ENCODE measurements at regions not wholly inside any gene's neighbourhood (a gene's known extent, or its start where the extent isn't known, plus 50 kb on each side); places are given as distances from the start of the nearest gene placed in this dataset.
"Not testable (repeated sequence)": the region's sequence is repeated elsewhere in the genome, so short reads cannot be mapped to it uniquely, and the experiment has no call there.

DNA sequence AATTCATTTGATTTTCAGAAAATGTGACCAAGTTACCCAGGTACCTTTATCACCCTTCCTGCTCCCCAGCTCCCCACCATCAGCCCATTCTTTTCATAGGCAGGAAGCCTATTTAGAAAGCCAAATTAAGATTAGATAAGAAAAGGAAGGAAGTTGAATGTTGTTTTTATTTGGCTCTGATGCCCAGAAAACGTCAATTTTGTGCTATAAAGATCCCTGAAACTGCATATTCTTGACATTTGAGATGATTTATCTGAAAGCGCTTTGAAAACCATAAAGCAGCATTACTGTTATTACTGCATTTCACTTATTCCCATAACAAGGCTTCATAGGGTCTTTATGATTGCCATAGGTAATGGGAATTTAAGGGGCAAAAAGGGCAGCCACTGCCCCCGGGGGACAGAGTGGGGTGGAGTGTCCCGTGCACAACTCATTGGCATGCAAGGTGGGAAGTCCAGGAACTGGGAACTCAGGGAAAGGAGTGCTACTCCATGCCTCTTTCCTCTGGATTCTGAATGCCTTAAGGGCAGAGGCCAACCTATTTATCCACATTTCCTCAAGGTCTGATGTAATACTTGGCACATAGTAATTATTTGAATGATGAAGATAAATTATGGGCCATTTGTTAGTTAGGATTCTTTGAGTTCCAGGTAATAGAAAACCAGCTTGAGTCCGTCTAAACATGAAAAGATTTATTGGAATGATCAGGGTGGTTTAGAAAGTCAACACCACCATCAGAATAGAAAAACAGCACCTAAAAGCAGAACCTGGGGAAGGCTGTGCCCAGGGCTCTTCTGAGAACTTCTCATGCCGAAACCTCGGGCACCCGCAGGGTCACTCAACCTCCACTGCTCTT, 100.6 kb upstream of the ELMO1 start:
- DNase-seq = no peak

DNA sequence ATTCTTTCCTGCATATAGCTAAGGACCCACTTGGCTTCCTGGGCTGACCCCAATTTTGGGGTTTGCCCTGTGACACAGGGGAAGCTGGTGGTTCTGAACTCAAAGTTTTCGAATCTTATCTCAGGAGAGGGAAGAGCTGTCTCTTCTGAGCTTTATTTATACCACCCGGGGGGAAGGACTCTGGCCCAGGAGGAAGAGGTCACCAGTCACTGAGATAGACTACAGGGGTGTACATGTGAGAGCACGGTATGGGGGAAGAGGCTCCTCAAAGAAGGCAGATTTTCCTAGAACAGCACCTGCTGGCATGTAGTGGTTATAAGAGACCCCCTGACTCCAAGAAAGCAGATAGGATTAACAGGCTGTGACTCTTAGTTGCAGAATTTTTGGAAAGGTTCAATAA, 101.8 kb upstream of the ELMO1 start:
- no peak for DNase-seq

DNA sequence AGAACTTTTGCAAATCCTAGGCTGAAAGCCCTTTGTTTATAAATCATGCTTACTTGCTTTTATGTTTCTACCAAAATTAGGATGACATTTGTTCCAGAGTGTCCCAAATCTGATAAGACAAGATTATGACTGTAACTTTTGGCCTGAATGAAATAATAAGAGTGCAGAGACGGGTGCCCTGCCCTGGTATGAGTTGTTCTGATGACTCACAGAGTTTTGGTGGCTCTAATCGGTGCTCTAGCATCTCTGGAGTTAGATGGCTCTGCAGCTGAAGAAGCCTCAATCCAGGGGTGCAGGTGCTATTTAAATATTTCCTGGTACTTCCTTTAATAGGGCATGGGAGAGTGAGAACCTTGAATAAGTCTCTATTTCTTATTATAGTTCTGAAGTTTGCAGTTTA, 102.2 kb upstream of the ELMO1 start:
- DNase-seq = no peak

DNA sequence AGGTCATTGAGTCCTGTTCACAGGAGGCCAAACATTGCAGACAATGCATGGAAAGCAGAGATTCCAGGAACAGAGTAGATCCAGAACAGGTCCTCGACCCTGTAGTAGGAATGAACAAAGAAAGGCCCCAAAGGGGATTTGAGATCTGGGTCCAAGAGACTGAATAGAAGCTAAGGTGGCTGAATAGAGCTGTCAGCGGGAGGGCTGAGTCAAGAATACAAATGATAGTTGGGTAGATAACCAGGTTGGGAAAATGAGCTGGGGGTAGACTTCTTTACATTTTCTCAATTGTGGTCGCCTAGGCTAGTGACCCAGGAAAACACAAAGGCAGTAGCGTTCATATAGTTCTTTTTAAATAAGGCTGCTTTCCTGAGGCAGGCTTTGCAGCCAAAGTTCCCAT, 103.4 kb upstream of the ELMO1 start:
- DNase-seq = no peak

DNA sequence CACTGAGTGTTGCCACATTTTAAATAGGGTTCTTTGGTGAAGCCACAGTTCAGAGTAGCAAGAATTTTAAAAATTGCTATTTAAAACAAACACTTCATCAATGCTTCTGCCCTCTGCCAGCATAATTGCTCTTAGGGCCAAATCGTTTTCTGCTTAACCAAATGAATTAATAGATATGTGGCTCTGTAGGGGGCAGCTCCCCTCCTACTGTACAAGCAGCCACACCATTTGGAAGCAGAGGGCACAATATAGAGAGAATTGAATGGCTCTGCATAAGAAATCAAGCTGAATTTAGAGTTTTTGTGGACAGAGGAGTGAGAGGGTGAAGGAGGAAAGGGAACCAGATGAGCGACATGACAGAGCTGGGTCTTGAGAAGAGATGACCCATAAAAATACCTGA, 103.8 kb upstream of the ELMO1 start:
- not testable (repeated sequence) for DNase-seq

DNA sequence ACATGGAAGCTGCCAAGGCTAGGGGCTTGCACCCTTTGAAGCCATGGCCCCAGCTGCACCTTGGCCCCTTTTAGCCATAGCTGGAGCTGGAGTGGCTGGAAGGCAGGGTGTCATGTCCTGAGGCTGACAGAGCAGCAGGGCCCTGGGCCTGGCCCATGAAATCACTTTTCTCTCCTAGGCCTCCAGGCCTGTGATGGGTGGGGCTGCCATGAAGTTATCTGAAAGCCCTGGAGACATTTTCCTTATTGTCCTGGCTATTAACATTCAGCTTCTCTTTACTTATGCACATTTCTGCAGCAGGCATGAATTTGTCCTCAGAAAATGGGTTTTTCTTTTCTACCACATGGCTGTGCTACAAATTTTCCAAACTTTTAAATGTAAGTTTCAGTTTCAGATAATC, 106.9 kb upstream of the ELMO1 start:
- no peak for DNase-seq

DNA sequence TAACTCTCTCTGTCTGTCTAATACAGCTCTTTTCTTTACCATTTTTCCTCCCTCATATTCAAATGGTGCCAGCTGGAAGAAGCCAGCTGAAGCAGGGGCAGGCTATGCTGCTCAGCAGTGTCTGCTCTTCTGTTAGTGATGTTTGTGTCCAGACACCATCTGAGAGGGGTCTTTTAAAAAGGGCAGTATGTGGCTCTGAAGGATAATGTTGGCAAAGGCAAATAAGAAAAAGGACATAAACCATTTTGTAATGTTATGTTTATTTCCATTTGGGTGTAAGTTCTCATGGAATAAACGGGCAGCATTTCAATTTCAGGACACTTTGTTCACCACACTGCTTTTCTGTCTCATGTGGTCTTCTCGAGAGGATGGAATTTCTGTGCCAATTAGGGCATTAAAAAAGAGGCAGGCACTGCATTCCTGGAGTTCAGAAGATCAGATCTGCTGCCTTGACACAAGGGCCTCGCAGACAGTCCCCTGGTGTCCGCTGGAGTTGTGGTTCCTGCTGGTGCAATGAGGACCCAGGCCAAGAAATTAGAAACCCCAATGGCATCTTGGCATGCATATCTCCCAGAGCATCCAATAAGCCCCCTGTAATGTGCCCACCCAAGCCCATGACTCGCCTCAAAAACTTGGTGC, 109.0 kb upstream of the ELMO1 start:
- DNase-seq = no peak

DNA sequence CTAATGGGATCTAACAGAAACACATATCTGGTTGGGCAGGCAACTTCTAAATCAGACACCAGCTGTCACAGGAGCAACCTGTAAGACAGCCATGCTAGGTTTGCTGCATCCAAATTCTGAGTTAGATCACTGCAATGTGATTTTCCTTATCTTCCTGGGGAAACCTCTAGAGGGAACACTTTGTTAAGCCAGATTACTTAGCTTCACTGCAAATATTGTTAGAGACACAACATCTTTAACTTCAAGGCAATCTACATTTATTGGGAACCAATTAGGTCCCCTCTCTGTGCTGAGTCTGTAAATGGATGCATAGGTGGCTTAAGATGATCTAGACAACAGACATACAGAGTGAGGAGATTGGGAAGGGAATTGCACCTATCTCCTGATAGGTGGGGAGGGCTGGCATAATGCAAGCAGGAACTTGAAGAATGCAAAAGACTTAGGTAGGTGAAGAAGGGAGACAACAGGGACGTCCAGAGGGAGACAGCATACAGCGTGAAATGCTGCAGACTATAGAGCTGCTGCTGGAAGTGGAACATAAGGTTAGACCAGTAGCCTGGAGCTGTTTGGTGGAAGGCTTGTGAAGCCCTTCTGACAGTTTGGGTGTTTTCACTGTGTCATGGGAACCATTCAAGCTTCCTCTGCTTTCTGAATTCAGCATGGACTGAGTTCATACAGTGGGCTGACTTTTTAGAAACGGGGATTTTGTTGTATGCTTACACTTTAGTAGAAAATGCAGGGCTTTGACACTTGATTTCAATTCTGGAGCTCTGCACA, 109.8 kb upstream of the ELMO1 start:
- DNase-seq = no peak

DNA sequence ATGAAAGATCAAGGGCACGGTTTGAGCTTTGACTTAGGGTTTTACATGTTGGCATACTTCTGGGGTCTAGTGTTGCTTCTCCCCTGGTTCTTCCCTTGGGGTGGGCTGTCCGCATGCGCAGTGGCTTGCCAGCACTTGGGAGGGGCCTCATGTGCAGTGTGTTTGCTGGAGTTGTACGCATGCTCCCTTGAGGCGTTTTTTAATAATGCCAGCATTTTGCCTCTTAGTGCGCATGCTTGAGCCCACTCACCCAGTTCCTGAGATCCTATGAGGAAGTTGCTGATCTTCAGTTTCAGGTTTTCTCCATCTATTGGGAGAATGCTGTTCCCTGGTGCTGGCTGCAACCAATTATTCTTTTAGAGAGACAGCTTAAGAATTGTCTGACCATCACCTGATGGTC, 113.4 kb upstream of the GPR141 start:
- no peak for DNase-seq

DNA sequence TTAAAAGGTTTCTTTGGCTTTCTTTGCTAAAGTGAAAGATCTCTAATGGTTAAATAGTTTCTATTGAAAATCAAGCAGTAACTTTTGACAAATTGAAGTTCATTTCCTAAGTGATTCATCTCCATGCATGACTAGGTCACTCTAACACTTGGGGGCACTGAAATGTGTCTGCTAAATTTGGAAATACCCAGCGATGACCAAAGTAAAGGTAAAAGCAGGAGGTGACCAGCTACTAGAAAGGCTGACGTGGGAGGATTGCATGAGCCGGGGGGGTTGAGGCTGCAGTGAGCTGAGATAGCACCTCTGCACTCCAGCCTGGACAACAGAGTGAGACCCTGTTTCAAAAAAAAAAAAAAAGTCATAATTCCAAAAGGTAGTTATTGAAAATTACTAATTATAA, 111.8 kb upstream of the GPR141 start:
- no peak for DNase-seq

DNA sequence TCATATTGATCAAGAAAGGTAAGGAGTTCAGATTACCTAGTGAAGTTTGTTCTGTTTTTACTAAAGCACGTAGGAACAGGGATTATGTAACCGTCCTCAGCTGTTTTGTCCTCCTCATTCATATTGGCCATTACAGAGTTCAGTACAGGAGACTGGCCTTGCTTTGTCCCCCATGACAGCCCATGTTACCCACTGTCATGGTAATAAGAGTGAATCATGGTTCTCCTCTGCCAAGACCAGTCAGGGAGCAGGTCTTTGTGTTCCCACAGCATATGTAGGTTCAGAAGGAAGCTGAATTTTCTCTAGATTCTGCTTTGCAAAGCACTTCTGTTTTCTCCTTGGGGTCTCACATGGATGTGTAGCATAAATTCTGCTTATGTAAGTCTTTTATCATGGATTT, 106.2 kb upstream of the GPR141 start:
- DNase-seq = no peak

DNA sequence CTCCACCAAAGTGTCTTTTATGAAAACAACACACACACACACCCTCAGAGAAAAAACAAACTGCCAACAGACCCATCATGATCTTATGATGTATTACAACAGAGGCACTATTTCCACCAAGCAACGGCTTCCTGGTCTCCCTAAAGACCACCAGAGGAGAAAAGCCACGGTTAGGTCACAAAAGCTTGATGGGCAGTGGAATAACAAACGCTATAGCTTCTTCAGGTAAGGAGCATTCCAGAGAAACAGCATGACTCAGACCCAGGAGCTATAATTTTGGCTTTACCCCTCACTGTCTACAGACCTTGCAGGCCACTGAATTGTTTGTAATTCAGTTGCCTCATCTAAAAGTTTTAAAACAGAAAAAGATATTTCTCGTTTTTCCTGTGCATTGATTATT, 105.7 kb upstream of the GPR141 start:
- DNase-seq = no peak

DNA sequence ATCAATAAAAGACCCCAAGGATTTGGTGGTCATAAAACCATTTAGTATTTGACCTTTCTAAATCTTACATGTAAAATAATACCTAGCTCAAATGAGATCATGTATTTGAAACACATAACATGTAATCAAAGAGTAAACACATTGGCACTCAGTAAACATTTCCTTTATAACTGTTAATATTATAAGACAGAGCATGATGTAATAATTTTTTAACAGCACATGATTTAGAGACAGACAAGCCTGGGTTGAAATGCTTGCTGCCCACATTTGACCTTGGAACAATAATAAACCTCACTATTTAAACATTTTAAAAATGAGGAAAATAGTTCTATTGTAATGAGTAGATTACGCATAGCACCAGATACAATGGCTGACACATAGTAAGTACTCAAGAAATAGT, 105.2 kb upstream of the GPR141 start:
- DNase-seq = no peak

DNA sequence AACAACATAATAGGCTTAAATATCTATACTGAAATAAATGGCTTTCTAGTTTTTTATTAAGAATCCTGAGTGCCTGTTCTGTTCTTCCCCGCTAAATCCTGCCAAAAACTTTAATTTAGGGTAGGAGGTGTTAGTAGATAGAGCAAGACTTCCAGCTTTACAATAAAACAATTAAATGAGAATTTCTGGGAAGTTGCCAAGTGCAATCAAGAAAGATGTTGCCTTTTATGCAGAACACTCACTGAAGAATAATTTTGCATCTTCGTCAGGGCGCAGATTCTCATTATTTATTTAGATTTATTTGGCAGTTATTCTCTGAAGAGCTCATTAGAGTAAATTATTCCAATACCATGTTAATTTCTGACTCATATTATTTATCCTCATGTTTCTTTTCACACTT, 103.2 kb upstream of the GPR141 start:
- DNase-seq = no peak

DNA sequence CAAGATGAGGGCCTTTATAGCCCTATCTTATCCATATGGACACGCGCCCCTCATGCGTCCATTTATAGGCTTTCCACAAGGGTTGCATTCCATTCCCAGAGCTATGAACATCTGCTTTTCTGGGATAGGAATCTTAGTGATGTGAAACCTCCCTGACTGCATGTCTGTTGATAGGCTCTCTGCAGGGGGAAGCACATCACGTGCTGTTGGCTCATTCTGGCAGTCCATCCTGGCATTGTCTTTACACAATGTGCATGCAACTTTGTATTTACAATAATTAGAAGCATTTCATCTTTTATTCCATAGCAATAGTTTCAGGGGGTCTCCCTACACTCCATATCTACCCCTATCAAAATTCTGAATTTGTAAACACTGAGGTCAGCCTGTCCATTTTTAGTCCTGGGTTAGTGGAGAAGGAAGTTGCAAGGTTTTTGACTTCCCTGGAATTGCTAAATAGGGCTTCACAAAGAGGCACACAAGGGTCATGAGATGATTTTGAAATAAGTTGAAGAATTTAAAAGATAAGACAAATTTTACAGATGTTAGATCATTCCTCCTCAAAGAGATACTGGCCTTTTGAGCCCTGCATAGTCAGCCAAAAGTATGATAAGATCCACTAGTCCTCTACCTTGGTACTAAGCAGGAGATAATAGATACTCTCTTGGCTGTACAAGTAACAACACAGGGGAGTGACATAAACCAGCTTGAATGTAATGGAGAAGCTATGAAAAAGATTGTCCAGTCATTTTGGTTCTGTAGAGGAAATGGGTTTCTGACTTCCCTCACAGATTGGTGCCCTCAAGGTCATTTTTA, 98.7 kb upstream of the GPR141 start:
- DNase-seq = not testable (repeated sequence)

DNA sequence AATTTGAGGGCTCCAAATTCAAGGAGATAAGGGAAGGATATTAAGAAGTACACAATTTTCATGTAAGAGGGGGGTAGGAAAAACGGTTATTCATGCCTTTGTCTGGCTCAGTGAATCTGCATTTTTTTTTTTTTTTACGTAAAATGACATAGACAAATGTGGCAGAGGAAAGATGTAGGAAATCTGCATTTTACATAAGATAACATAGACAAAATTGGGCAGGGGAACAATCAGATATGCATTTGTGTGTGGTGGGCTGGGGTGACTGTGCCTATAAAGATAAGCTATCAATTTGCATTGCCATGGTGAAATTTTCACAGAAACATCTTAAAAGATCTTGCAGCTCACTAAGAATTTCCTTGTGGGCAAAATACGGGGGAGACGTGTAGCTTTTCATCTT, 92.7 kb upstream of the GPR141 start:
- no peak for DNase-seq

DNA sequence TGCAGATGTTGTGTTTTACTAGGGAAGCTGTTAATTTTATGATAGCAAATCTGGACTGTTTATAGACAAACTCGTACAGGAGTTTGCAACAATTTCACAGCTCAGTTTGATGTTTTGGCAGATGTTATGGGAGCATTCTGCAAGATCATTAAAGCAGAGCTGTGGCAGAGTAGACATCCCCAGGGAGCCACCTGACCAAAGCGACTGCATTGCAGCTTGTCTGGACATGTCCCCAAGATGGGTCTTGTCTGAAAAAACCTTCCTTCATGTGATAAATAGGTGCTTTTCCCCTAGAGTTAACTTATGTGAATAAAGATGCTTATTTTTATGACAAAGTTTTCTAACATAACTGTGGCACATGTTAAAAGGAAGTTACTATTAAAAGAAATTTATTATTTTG, 91.2 kb upstream of the GPR141 start:
- no peak for DNase-seq

DNA sequence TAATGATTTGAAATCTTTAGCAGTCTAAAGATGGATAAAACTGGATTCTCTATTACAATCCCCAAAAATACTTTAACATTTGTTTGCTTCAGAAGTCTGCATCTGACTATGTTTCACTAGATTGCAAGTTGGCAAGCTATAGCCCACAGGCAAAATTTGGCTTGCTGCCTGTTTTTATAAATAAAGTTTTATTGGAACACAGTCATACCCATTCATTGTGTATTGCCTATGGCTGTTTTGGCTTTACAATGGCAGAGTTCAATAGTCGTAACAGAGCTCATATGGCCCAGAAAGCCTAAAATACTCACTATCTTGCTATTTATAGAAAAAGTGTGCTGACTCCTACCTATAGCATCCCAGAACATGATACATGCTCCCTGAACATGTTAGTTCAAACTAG, 89.0 kb upstream of the GPR141 start:
- no peak for DNase-seq

DNA sequence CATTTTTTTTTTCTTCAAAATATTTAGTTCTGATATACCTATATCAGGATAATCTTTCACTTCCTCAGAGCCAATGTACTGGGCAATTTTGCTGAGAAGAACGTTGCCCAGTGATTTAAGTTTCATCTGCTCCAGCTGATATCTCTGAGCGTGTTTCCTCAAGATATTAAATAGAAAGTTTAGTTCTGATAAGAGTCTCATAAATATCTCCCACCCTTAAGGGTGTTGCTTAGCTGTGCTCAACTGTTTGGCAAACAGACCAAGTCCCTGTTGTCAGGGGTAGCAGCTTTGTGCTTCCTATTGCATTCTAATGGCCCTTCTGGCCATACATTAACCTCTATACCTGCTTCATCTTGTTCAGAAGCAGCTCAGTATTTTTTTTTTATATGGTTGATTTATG, 84.7 kb upstream of the GPR141 start:
- no peak for DNase-seq

DNA sequence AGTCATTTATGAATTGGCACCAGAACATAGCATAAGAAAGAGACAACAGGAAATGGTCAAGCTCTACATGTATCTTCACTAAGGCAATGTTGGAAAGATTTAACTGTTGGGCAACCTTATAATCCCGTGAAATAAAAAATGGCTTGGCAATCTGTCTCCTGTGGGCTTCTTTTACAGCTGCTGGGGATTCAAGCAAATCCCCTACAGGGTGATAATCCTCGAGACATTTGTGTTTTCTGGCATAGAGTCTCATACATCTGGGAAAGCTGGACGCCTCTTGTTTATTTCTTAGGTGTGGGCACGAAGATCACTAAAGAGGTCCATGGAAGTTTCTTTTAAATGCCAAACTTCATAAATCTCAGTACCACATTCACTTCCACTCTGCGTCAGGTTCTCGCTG, 82.2 kb upstream of the GPR141 start:
- DNase-seq = no peak

DNA sequence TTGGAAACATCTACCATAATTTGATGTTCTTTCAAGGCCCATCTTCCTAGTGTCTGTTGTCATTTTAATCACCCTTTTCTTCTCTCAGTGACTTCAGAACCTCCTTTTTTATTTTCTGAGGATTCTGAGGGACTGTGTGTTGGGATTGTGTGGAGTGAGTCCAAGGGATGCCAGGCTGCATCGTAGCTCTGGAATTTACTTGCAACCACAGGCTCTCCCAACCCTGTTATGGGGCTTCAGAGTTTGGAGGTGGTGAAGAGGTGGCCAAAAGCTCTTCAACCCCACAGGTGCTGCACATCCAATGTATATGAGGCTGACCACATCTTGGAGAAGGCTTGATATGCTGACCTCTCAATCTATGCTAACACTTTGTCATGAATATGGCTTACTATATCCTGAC, 79.5 kb upstream of the GPR141 start:
- DNase-seq = no peak

DNA sequence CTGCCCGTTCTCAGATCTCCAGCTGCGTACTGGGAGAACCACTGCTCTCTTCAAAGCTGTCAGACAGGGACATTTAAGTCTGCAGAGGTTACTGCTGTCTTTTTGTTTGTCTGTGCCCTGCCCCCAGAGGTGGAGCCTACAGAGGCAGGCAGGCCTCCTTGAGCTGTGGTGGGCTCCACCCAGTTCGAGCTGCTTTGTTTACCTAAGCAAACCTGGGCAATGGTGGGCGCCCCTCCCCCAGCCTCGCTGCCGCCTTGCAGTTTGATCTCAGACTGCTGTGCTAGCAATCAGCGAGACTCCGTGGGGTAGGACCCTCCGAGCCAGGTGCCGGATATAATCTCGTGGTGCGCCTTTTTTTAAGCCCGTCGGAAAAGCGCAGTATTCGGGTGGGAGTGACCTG, 66.2 kb upstream of the GPR141 start:
- not testable (repeated sequence) for DNase-seq

DNA sequence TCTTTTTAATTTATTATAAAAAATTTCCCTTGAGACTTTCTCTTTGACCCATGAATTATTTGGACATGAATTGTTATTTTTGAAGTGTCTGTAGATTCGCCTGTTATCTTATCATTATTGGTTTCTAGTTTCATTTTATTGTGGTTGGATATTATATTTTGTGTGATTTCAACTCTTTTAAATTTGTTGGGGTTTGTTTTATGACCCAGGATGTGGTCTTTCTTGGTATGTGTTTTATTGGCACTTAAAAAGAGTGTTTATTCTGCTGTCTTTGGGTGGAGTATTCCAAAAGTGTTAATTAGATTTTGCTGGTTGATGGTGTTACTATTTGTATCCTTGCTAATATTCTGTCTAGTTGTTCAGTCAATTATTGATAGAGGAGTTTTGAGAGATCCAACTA, 50.5 kb upstream of the GPR141 start:
- no peak for DNase-seq

Data from fibroblast of skin of right quadriceps (primary cell).